Stimulated activated CD4-positive, alpha-beta T cell treated with anti-CD3 and anti-CD28 coated beads, Interleukin-15, amount 100 ng/mL, for 24 hours (primary cell): ENCODE measurements at regions not wholly inside any gene's neighbourhood (a gene's known extent, or its start where the extent isn't known, plus 50 kb on each side); places are given as distances from the start of the nearest gene placed in this dataset.

ENCODE experiments used
- DNase-seq: peaks from one replicate; pipeline ENCODE4 v3.0.0-alpha.2; 2020

GRCh38 chr13:76745261-76746200, 140.7 kb downstream of the KCTD12 start:
- DNase-seq = no peak

GRCh38 chr13:76741624-76742023, 144.6 kb downstream of the KCTD12 start:
- no peak for DNase-seq

- DNase-seq = no peak
Observed at GRCh38 chr13:76741046-76741445, 145.2 kb downstream of the KCTD12 start.

GRCh38 chr13:76738616-76739015, 147.6 kb downstream of the KCTD12 start:
- no peak for DNase-seq

- DNase-seq = no peak
Observed at GRCh38 chr13:76737526-76737925, 148.7 kb downstream of the KCTD12 start.

GRCh38 chr13:76735641-76736040, 150.6 kb downstream of the KCTD12 start:
- no peak for DNase-seq

- no peak for DNase-seq
Observed at GRCh38 chr13:76733671-76734070, 152.5 kb downstream of the KCTD12 start.

- no peak for DNase-seq
Observed at GRCh38 chr13:76732367-76732766, 153.8 kb downstream of the KCTD12 start.

- no peak for DNase-seq
Observed at GRCh38 chr13:76730220-76730619, 156.0 kb downstream of the KCTD12 start.

- DNase-seq = no peak
Observed at GRCh38 chr13:76729691-76730090, 156.5 kb downstream of the KCTD12 start.

GRCh38 chr13:76725896-76726295, 160.3 kb downstream of the KCTD12 start:
- no peak for DNase-seq

GRCh38 chr13:76725211-76725610, 161.0 kb downstream of the KCTD12 start:
- DNase-seq = no peak

GRCh38 chr13:76724421-76724820, 161.8 kb downstream of the KCTD12 start:
- DNase-seq = no peak

GRCh38 chr13:76723551-76724232, 162.5 kb downstream of the KCTD12 start:
- peak; percentile 4 for DNase-seq

GRCh38 chr13:76722782-76723181, 163.4 kb downstream of the KCTD12 start:
- no peak for DNase-seq

- DNase-seq = no peak
Observed at GRCh38 chr13:76720821-76721220, 165.4 kb downstream of the KCTD12 start.

- no peak for DNase-seq
Observed at GRCh38 chr13:76720416-76720815, 165.8 kb downstream of the KCTD12 start.

GRCh38 chr13:76719955-76720354, 166.2 kb downstream of the KCTD12 start:
- no peak for DNase-seq

- no peak for DNase-seq
Observed at GRCh38 chr13:76717092-76717491, 169.1 kb downstream of the KCTD12 start.

GRCh38 chr13:76715621-76716020, 170.6 kb downstream of the KCTD12 start:
- no peak for DNase-seq

- DNase-seq = no peak
Observed at GRCh38 chr13:76715075-76715474, 171.1 kb downstream of the KCTD12 start.

GRCh38 chr13:76713280-76713679, 172.9 kb downstream of the KCTD12 start:
- DNase-seq = no peak

- DNase-seq = no peak
Observed at GRCh38 chr13:76711550-76712182, 174.5 kb downstream of the KCTD12 start.

GRCh38 chr13:76709851-76710250, 176.4 kb downstream of the KCTD12 start:
- DNase-seq = no peak
